D341Med (cell line): ENCODE measurements at regions not wholly inside any gene's neighbourhood (a gene's known extent, or its start where the extent isn't known, plus 50 kb on each side); places are given as distances from the start of the nearest gene placed in this dataset.
"Not testable (repeated sequence)": the region's sequence is repeated elsewhere in the genome, so short reads cannot be mapped to it uniquely, and the experiment has no call there.

ENCODE experiments used
- DNase-seq: peaks from one replicate; pipeline ENCODE4 v3.0.0; 2012; ENCODE audit warnings: low spot score

GRCh38 chr5:121665542-121665941 lies 186.1 kb upstream of the FTMT start:
- not testable (repeated sequence) for DNase-seq

DNA sequence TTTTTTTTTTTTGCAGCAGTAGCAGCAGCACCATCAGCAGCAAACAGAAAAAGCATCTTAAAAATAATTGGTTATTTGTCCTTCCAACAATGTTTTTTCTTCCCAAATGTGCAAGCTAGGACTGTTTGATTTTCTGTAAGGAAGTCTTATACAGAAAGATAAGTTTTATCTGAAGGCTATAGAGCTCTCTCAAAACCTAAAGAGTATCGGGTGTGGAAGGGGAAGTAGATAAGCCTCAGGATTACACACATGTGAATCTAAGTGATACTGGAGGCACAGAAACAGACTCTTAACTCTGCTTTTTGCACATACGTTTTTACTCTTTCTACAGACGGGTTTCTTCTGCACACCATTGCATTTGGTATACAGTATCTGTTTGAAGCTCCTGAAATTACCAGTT lies 184.4 kb upstream of the FTMT start:
- DNase-seq = no peak

DNA sequence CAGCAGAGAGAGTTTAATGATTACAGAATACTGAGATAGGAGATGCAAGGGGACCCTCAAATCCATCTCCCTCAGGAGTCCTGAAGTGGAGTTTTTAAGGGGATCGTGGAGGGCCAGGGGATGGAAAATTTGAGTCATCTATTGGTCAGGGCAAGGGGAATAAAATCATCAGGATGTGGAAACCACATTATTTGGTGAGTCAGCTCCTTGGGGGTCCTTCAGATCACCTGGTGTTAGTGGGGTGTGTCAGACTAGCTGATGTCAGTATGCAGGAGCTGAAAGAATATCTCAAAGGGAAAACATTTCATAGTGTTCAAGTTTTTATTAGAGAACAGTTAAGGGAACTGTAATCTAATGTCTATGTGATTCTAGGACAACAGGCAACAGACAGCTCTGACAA lies 183.0 kb upstream of the FTMT start:
- no peak for DNase-seq

- no peak for DNase-seq
These were observed 180.1 kb upstream of the FTMT start for GRCh38 chr5:121671624-121672023.

- DNase-seq = no peak
These were observed 175.8 kb upstream of the FTMT start for GRCh38 chr5:121675924-121676323.

GRCh38 chr5:121681229-121681855 lies 170.3 kb upstream of the FTMT start:
- no peak for DNase-seq

DNA sequence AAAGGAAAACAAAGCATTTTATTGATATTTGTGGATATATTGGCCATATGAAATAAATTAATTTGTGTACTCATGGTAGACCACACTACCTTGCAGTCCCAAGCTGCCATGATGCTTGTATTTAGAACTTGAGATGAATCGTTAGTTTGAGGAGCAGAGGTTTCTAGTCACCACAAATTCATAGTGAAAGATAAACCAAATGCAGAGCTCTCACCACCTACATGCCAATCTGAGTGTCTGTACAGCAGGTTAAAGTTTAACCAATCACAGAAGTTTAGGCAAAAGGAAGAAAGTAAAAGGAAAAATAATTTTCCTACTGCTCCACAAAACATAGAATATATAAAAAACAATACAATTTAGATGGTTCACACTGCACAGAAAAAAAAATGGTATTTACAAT lies 163.6 kb upstream of the FTMT start:
- DNase-seq = no peak

GRCh38 chr5:121688781-121689180 lies 162.9 kb upstream of the FTMT start:
- no peak for DNase-seq

- DNase-seq = no peak
These were observed 160.2 kb upstream of the FTMT start for GRCh38 chr5:121691478-121691877.

- DNase-seq = no peak
These were observed 159.5 kb upstream of the FTMT start for GRCh38 chr5:121692158-121692557.

DNA sequence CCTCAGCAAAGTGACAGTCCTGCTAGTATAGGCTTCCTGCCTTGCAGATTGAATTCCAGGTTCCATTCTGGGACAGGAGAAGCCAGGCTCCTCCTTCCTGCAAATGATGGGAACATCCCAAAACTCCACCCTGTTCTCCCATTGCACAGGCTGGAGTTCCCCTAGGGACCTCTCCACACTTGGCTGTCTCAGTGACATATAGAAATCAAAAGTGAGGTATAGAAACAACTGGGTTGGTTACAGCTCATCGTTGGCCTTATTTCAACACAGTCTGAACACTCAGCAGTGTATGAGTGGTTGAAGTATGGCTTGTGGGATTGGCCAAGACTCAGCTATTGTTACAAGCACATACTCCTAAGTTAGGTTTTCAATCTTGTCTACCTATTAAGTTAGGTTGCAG lies 157.8 kb upstream of the FTMT start:
- DNase-seq = no peak

DNA sequence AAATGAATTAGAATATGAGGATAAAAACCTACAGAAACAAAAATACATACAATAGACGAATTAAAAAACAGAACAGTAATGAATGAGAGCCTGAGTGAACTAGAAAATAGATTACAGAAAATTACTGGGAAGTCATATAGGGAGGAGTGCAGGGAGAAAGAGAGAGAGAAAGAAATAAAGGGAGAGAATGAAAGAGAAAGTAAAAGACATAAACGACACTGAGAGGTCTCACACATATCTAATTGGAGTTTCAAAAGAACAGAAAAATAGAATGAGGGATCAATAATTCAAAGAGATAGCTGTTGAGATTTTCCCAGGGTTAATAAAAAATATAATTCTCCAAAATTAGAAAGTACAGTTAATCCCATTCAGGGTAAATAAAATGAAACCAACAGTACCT lies 156.4 kb upstream of the FTMT start:
- DNase-seq = no peak

GRCh38 chr5:121698690-121699089 lies 153.0 kb upstream of the FTMT start:
- DNase-seq = no peak

DNA sequence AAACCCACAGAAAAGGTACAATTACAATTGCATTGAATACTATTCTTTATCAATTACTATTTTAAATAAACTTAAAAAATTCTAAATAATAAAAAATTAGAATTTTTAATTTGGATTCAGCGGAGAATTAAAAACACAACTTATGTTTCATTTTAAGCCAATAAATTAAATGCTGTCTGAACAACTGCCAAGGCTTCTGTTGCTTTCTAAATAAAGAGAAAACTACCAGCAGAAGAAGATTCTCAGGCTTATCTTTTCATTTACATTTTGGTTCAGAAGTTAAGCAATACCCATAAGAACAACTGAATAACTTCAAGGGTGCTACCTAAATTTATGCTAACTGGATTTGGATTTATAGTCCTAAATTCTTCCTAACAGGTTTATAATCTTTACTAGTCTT lies 150.0 kb upstream of the FTMT start:
- no peak for DNase-seq

DNA sequence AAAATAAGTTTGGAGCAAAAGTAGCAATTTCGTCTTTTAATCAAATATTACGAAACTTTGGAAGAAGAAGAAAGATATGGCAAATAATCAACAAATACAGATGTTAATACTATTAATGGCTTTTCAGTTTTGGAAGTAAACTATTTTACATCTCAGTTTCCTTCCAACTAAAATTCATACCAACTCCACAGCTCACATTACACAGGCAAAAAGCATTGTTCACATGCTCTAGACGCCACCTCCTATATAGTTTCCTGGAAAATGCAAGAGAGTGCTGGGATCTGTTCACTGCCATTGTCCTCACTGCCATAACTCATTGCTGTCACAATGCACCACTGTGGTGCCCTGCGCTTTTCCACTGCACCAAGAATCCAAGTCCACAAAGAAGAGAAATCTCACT lies 149.0 kb upstream of the FTMT start:
- no peak for DNase-seq

GRCh38 chr5:121704291-121704690 lies 147.4 kb upstream of the FTMT start:
- DNase-seq = no peak

DNA sequence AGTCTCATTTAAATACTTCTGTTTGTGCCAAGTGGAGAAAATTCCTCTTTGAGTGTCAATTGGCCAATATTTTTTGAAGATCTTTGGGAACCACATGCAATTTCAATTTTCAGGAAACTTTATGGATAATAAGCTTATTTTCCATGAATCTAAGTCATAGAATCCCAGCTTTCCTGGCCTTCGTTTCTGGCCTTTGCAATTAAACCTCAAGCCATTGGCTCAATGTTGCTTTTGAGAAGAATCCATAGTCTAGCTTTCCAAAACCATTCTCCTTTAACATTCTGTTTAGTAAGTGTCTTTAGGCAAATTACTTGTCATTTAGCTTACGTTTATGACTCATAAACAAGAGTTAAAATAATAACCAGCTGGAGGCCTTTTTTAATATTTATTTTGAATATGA lies 145.0 kb upstream of the FTMT start:
- no peak for DNase-seq

GRCh38 chr5:121707178-121707577 lies 144.5 kb upstream of the FTMT start:
- no peak for DNase-seq

DNA sequence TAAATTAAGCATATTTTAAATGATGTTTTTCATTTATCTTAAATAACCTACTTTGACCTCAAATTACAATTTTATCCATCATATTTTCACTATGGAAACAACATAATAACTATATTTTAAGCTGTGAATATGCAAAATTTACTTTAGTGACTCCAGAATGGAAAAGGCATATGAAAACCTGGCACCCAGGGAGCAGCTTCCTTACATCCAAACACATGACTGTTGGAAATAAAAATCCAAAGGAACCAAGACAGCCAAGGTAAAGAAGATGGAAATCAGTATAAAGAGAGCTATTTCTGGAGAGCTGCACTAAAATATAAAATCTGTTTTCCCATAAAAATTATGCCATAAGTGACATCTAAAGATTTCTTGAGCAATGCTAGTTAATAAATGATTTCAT lies 140.3 kb upstream of the FTMT start:
- DNase-seq = no peak

- no peak for DNase-seq
These were observed 132.4 kb upstream of the FTMT start for GRCh38 chr5:121719255-121719654.

DNA sequence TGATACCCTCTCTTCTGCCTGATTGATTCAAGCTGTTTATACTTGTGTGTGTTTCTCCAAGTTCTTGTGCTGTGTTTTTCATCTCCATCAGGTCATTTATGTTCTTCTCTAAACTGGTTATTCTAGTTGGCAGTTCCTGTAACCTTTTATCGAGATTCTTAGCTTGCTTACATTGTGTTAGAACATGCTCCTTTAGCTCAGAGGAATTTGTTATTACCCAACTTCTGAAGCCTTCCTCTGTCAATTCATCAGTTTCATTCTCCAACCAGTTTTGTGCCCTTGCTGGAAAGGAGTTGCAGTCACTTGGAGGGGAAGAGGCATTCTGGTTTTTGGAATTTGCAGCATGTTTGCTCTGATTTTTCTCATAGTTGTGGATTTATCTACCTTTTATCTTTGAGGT lies 126.2 kb upstream of the FTMT start:
- no peak for DNase-seq

DNA sequence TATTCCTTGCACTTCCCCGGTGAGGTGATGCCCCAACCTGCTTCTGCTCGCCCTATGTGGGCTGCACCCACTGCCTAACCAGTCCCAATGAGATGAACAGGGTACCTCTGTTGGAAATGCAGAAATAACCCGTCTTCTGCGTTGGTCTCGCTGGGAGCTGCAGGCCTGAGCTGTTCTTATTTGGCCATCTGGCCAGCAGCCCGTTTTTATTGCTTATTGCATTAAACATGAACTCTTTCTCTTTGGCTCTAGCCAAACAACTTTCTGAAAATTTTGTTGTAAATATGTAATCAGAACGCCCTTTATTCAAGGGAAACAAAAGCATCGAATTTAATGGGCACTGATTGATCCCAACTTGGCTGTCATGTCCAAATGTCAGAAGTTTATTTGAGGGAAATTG lies 124.7 kb upstream of the FTMT start:
- no peak for DNase-seq

- no peak for DNase-seq
These were observed 120.3 kb upstream of the FTMT start for GRCh38 chr5:121731377-121731776.

GRCh38 chr5:121735618-121736017 lies 116.1 kb upstream of the FTMT start:
- DNase-seq = no peak

GRCh38 chr5:121737120-121737519 lies 114.6 kb upstream of the FTMT start:
- DNase-seq = no peak
